A549 (cell line): ENCODE measurements at regions not wholly inside any gene's neighbourhood (a gene's known extent, or its start where the extent isn't known, plus 50 kb on each side); places are given as distances from the start of the nearest gene placed in this dataset.

Experiments
- MAX ChIP-seq: IDR thresholded peaks from 2 replicates; pipeline ENCODE4 v1.6.1; 2012
- POLR2A ChIP-seq: IDR thresholded peaks from 2 replicates; pipeline ENCODE4 v1.6.1; 2012; ENCODE audit warnings: mild to moderate bottlenecking, low read length

- TF ChIP-seq MAX (no peak), POLR2A (no peak)
Observed at GRCh38 chr2:107336526-107336925, 450.6 kb upstream of the ST6GAL2 start.
